Pulmonary artery endothelial cell (primary cell): ENCODE measurements at regions not wholly inside any gene's neighbourhood (a gene's known extent, or its start where the extent isn't known, plus 50 kb on each side); places are given as distances from the start of the nearest gene placed in this dataset.

Source experiments
- DNase-seq: peaks from one replicate; pipeline ENCODE4 v3.0.0-alpha.2; 2011; ENCODE audit warnings: low read depth, low spot score

GRCh38 chr4:73929278-73929677 is 52.5 kb downstream of the PF4 start:
- DNase-seq: no peak

DNA sequence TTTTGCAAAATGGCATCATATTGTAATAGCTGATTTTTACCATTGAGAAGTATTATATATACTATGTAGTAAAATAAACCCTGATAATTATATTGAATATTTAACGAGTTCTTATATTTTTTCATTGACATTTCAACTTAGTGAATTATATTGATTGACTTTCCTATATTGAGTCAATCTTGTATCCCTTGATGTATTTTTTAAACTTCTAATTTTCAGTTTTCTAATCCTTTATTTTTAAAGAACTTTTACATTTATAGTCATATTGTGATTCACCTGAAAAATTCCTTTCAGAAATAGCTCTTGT is 54.4 kb downstream of the CXCL1 start:
- DNase-seq: no peak

GRCh38 chr4:73922766-73923630 is 53.8 kb downstream of the CXCL1 start:
- DNase-seq: peak; percentile 35

DNA sequence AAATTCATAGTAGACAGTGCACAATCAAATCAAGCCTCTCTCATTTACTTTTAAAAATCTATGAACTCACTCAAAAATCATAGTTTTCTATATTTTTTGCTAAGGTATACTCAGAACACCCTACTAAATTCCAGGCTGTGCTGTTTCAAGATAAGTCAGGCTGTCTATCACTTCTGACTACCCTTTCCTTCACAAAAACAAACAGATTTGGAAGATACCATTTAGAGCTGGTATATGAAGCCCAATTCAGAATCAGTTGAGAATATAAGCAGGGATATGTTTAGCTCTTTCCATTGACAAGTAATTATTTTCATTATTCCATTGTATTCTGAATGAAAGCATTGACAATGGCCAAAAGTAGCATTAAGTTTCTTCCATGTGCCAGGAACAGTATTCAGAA is 53.1 kb downstream of the CXCL1 start:
- DNase-seq: no peak
